NK-92 treated with Interleukin-12 subunit alpha and Interleukin-12 subunit beta, amount 100 ng/mL, for 24 hours (cell line): ENCODE measurements at regions not wholly inside any gene's neighbourhood (a gene's known extent, or its start where the extent isn't known, plus 50 kb on each side); places are given as distances from the start of the nearest gene placed in this dataset.
"Not testable (repeated sequence)": the region's sequence is repeated elsewhere in the genome, so short reads cannot be mapped to it uniquely, and the experiment has no call there.

Experiments used
- DNase-seq: peaks from one replicate; lab custom pipeline; 2025; lab: John Stamatoyannopoulos, UW

DNA sequence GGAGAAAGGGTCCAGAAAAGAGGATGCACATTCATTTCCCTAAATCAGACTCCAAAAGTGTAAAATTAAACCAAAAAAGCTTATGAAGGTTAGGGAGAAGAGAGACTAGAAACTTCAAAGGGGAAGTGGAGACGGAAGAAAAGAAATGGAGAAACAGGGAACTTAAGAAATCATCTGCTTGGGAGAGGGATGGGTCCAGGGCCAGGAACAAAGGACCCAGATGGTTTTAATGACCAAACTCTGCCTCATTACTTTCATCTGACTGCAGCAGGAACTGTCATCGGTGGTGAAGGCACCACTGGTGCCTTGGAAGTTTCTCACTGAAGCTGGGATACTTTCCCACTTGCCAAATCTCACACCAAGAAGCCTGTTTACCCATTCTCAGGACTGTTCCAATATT lies 70.5 kb upstream of the SLC4A7 start:
- DNase-seq = no peak

DNA sequence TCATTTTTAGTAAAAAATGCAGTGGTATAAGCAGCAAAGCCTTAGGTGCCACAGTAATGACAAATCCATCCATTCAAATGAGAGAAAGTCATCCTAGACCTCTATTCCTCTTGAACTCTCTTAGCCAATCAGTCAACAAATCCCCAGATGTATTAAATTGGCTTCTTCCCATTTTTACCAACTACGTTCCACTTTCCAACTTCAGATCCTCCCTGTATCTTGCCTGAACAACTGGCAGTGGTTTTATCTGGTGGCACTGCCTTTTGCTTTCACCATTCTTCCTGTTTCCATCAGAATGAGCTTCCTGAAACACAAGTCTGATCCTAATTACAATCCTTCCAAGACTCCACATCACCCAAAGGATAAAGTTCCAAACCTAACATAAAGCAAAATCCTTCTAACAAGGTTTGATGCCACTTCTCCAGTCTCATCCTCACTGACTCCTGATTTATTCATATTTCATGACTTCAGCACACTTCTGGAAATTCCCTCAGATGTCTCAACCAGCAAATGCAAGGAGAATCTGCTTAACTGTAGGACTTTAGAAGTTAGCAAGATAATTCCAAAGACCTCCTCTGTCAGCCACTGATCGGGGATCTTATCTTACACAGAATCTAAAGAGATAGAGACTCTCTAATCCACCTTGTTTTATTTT lies 69.8 kb upstream of the SLC4A7 start:
- DNase-seq = no peak

DNA sequence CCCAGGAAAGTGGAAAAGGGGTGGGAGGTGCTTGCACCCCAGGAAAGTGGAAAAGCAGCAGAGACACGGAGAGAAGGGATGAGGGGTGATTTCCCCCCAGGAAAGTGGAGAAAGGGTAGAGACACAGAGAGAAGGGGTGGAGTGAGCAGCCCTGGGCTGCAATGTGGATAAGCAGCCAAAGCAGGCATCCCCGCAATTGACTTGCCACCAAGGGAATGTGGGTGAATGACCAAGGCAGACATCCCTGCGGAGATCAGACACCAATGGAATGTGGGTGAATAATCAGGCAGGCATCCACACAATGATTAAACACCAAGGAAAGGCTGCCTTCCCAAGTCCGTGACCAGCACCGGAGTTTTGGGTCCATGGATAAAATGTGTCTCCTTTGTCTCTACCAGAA lies 68.5 kb upstream of the SLC4A7 start:
- not testable (repeated sequence) for DNase-seq

DNA sequence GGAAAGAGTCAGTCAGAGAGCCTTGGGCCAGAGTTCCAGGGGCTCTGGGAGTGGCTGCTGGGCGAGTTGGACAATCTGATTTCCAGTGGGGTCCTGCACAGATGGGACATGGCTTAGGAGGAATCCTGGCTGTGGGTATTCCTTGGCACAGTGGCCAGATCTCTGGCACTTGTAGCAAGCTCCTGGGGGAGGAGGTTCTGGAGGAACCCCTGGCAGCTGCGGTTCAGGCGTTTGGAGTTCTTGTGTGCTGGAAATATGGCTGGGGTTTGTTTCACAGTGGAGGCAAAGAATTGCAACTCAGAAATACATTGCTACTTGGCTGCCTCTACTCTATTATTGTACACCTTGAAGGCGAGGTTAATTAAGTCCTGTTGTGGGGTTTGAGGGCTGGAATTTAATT lies 67.2 kb upstream of the SLC4A7 start:
- DNase-seq = not testable (repeated sequence)

DNA sequence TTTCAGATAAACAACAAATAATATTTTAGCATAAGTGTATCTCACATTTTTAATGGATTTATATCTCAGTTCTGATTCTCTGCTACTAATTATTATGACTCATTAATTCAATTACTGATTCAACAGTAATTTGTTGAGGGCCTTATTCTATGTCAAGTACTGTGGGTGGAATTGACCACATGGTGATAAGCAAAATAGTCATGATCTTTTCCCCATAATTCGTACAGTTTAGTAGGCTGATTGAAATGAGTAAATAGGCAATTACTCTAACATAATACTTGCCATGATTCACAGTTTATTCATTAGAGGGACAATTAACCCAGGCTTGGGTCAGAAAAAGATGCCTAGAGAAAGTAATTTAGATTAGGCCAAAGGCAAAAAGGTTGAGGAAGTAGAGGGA lies 60.9 kb upstream of the SLC4A7 start:
- DNase-seq = no peak

DNA sequence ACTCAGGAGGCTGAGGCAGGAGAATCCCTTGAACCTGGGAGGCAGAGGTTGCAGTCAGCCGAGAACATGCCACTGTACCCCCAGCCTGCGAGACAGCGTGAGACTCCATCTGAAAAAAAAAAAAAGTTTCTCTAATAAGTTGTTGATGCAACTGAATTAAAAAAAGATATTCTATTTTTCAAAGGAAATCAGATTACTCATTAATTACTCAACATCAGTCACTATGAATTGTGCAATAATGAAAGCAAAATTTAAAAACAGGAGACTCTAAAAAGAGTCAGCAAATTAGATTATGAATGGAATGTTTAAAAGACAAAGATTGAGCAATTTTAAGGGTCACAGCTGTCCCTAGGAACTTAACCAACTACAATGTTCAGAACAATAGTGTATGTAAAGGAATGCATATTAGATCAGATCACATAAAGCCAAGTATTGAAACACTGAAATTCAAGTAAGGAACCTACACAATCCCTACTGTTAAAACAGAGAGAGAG lies 60.2 kb upstream of the SLC4A7 start:
- DNase-seq = no peak

- no peak for DNase-seq
These were observed 58.3 kb upstream of the SLC4A7 start for GRCh38 chr3:27542476-27542875.

GRCh38 chr3:27540231-27540630 lies 56.0 kb upstream of the SLC4A7 start:
- no peak for DNase-seq

GRCh38 chr3:27536491-27536890 lies 52.3 kb upstream of the SLC4A7 start:
- no peak for DNase-seq

- DNase-seq = no peak
These were observed 51.7 kb upstream of the SLC4A7 start for GRCh38 chr3:27535809-27536392.

DNA sequence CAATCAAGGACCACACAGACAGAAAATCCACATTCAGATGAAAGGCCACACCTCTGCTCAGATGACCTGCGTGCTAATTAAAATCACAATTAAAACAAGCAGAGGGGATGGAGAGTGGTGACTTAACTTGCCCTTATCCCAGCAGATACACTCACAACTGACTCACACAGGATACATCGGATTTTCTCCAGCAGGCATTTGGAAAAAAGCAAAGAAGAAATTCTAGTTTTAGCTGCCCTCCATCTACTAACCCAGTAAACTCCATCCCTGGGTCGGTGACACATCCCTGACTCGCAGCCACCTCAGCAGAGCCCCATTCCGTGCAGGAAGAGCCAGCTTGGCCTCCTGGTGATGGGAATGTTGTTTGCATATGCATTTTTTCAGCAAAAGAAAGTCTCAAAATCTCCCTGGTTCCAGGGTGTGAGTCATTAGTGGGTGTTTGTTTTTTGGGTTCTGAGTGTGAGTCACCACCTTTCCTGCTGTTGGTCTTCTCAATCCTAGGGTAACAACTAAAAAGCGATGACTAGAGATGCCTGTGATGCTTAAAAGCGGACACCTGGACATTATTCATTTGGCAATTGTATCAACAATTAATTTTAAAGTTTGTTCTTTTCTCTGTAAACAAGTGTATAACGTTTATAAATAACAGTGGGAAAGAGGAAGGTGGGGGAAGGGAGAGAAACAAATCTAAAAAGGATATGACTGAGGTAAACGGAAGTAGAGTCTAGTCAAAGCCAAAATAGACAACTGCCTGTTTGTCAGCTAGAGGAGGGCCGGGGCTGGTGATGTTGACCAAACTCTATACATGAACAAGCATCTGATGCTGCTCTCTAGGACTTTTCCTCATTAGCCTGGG lies 49.8 kb upstream of the SLC4A7 start:
- peak; percentile 2 for DNase-seq
